Mammary epithelial cell (primary cell): ENCODE measurements at regions not wholly inside any gene's neighbourhood (a gene's known extent, or its start where the extent isn't known, plus 50 kb on each side); places are given as distances from the start of the nearest gene placed in this dataset.
A peak's percentile ranks its signal among the peaks of the same experiment; 100 is the strongest.

Experiments
- EZH2 ChIP-seq: IDR thresholded peaks from 2 replicates; pipeline ENCODE4 v1.6.1; 2012; ENCODE audit warnings: low read length, inconsistent platforms, borderline replicate concordance
- TF ChIP-seq, protein P1 (sequence below), 2 donors: IDR thresholded peaks in 1 of 2; conservative IDR thresholded peaks in 1 of 2; 2 replicates each; pipeline ENCODE4 v1.5.1; 2011 to 2012; ENCODE audit warnings: inconsistent platforms in 2 of 2, low read length in 2 of 2, mild to moderate bottlenecking in 2 of 2, control low read depth in 1 of 2, low read depth in 1 of 2; ENCODE audit not compliant: insufficient read depth in 1 of 2; ENCODE audit errors: extremely low read depth in 1 of 2

GRCh38 chr1:42035205-42035829, 116.6 kb upstream of the HIVEP3 start:
- TF ChIP-seq, protein P1, sequence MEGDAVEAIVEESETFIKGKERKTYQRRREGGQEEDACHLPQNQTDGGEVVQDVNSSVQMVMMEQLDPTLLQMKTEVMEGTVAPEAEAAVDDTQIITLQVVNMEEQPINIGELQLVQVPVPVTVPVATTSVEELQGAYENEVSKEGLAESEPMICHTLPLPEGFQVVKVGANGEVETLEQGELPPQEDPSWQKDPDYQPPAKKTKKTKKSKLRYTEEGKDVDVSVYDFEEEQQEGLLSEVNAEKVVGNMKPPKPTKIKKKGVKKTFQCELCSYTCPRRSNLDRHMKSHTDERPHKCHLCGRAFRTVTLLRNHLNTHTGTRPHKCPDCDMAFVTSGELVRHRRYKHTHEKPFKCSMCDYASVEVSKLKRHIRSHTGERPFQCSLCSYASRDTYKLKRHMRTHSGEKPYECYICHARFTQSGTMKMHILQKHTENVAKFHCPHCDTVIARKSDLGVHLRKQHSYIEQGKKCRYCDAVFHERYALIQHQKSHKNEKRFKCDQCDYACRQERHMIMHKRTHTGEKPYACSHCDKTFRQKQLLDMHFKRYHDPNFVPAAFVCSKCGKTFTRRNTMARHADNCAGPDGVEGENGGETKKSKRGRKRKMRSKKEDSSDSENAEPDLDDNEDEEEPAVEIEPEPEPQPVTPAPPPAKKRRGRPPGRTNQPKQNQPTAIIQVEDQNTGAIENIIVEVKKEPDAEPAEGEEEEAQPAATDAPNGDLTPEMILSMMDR (conservative IDR thresholded peaks at IDR 0.05 in 1 of 2, IDR thresholded peaks at IDR 0.05 in 1 of 2; ENCODE audit: extremely low read depth in 1 of 2, insufficient read depth in 1 of 2, low read depth in 1 of 2, low read length in 2 of 2) = peak; percentile 3 to 37
- no peak for TF ChIP-seq EZH2
